Ascending aorta (tissue), 2 donors: ENCODE measurements at regions not wholly inside any gene's neighbourhood (a gene's known extent, or its start where the extent isn't known, plus 50 kb on each side); places are given as distances from the start of the nearest gene placed in this dataset.

Source experiments
- DNase-seq, 2 donors: peaks; one replicate each; pipeline ENCODE4 v3.0.0-alpha.2; 2019; ENCODE audit warnings: low spot score in 2 of 2
- H3K27ac ChIP-seq, 2 donors: fragments of 200-600 bp; sonication (generic); one replicate each; pipeline ENCODE4 v1.5.1; 2016 to 2017; ENCODE audit warnings: mild to moderate bottlenecking in 1 of 2
- H3K27me3 ChIP-seq: fragments of 200-600 bp; sonication (generic); one replicate; pipeline ENCODE4 v1.5.1; 2017
- H3K36me3 ChIP-seq, 2 donors: fragments of 200-600 bp; sonication (generic); one replicate each; pipeline ENCODE4 v1.5.1; 2016
- H3K4me1 ChIP-seq, 2 donors: fragments of 200-600 bp; sonication (generic); one replicate each; pipeline ENCODE4 v1.5.1; 2016 to 2017; ENCODE audit warnings: mild to moderate bottlenecking in 1 of 2
- H3K4me3 ChIP-seq, 2 donors: fragments of 200-600 bp; sonication (generic); one replicate each; pipeline ENCODE4 v1.5.1; 2016 to 2017; ENCODE audit warnings: mild to moderate bottlenecking in 1 of 2
- H3K9me3 ChIP-seq, 2 donors: fragments of 200-600 bp; sonication (generic); one replicate each; pipeline ENCODE4 v1.5.1; 2016
- intact Hi-C: fragments of 100-400 bp; cut with DNase I; formaldehyde crosslinking; loops from one replicate; pipeline ENCODE4 v1.15.1; 2023
- TF ChIP-seq, protein P1 (sequence below), 3 experiments: fragments of 200-600 bp in 2 of 3; fragments of 450-650 bp in 1 of 3; sonication (generic) in 2 of 3; IDR thresholded peaks; one replicate each; pipeline ENCODE4 v1.5.1; 2016 to 2019; ENCODE audit warnings: antibody characterized with exemption in 3 of 3, mild to moderate bottlenecking in 1 of 3, moderate library complexity in 1 of 3

DNA sequence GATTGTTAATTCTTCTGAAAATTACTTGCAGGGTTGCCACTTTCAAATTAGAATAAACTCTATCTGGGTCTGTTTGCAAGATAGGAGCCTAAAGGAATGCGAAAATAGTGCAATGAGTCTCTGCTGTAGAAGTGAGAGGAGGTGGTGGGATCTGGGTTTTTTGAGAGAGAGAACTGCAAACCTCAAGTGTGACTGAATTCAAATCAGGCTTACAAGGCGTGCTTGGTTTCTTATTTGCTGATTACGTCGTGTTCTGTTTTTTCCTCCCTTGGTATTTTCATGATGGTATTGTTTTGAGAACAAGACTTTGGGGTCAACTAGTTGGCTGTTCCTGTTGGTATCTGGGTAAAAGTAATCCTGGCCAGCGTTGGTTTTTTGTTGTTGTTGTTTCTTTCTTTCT lies 490.9 kb upstream of the CFAP20DC start:
- no peak overlapping the region for H3K4me3 ChIP-seq
- H3K27ac ChIP-seq, result no peak overlapping the region
- H3K36me3 ChIP-seq, result no peaks in the 10 kb centered on the region
- DNase-seq, result no peak
- H3K4me1 ChIP-seq, result no peaks in the 10 kb centered on the region
- intact Hi-C loops, result no loop called here
- no peaks in the 10 kb centered on the region for H3K9me3 ChIP-seq
- no peaks in the 10 kb centered on the region for H3K27me3 ChIP-seq
- TF ChIP-seq, protein P1, sequence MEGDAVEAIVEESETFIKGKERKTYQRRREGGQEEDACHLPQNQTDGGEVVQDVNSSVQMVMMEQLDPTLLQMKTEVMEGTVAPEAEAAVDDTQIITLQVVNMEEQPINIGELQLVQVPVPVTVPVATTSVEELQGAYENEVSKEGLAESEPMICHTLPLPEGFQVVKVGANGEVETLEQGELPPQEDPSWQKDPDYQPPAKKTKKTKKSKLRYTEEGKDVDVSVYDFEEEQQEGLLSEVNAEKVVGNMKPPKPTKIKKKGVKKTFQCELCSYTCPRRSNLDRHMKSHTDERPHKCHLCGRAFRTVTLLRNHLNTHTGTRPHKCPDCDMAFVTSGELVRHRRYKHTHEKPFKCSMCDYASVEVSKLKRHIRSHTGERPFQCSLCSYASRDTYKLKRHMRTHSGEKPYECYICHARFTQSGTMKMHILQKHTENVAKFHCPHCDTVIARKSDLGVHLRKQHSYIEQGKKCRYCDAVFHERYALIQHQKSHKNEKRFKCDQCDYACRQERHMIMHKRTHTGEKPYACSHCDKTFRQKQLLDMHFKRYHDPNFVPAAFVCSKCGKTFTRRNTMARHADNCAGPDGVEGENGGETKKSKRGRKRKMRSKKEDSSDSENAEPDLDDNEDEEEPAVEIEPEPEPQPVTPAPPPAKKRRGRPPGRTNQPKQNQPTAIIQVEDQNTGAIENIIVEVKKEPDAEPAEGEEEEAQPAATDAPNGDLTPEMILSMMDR (IDR thresholded peaks at IDR 0.05), result no peak

DNA sequence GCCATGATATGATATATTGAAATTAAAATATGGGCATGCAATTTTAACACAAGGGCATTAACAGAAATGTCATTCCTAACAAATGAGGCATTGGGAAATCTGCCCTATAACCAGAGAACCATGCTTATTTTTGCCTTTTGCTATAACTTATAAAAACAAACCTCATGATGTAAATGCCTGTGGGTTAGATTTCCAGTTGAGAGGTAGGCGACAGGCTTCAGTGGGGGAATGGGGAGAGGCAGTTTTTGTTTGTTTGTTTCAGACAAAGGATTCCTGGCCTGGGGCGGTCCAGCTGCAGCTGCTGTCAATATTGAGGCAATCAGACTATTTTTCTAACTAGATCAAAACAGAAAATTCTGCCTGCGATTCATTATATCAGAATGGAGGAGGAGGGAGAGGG lies 490.4 kb upstream of the CFAP20DC start:
- no peak overlapping the region for H3K4me3 ChIP-seq
- no peaks in the 10 kb centered on the region for H3K9me3 ChIP-seq
- TF ChIP-seq, protein P1 (IDR thresholded peaks at IDR 0.05), result no peak
- intact Hi-C loops, result no loop called here
- no peak for DNase-seq
- no peaks in the 10 kb centered on the region for H3K27me3 ChIP-seq
- no peak overlapping the region for H3K27ac ChIP-seq
- H3K36me3 ChIP-seq, result no peaks in the 10 kb centered on the region
- no peaks in the 10 kb centered on the region for H3K4me1 ChIP-seq

DNA sequence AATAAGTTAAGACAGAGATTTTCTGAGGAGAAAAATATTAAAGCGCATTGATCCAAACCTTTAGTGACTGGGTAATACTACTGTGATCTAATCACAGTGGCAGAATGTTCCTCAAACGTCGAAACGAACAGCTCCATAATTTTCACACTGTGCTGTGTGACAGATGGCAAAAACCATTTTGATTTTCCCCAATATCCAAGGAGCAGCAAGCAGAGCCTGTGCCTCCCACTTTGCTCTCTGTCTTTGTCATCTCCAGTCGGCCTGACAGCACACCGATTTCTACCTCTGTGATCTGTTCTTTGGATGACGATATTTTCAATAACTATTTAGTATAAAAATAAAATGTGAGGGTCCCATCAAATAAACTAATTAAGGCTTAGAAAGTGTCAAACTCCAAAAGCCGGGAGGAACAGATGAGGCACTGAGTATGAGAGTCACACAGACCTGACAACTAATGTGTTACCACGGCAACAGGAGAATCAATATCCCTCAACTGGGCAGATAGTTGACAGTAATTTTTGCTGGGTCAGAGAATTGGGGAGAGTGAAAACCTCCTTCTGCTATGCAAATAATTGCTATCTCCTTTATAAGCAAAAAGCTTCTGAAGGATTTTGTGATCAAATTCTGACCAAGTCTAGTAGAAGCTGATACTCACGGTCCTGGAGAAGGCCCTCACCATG lies 489.1 kb upstream of the CFAP20DC start:
- Histone ChIP-seq H3K9me3 (no peaks in the 10 kb centered on the region), H3K27ac (no peak overlapping the region), H3K27me3 (no peaks in the 10 kb centered on the region), H3K4me3 (no peak overlapping the region), H3K4me1 (no peaks in the 10 kb centered on the region), H3K36me3 (no peaks in the 10 kb centered on the region)
- TF ChIP-seq, protein P1 (IDR thresholded peaks at IDR 0.05), result no peak
- DNase-seq, result no peak
- intact Hi-C loops, result no loop called here

DNA sequence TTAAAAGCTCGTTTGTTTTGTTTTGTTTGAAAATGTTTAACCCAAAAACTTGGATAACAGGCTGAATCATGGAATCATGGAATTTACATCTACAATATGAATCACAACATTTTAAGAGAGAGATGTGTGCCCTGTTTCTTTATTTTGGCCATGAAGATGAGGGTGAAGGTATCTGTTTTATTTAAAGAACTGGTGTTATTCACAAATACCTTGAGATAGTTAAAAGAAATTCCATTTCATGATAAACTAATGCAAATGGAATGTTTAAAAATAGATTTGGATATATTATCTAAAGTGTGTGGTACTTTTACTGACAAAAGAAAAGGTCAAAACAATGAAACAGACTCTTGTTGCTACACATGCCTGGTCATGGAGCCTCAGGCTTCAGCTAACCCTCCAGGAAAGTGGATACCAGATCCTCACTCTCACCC lies 486.0 kb upstream of the CFAP20DC start:
- Histone ChIP-seq H3K27me3 (no peaks in the 10 kb centered on the region), H3K27ac (no peak overlapping the region), H3K4me1 (no peaks in the 10 kb centered on the region), H3K36me3 (no peaks in the 10 kb centered on the region), H3K4me3 (no peak overlapping the region), H3K9me3 (no peaks in the 10 kb centered on the region)
- intact Hi-C loops, result no loop called here
- TF ChIP-seq, protein P1 (IDR thresholded peaks at IDR 0.05), result no peak
- no peak for DNase-seq

DNA sequence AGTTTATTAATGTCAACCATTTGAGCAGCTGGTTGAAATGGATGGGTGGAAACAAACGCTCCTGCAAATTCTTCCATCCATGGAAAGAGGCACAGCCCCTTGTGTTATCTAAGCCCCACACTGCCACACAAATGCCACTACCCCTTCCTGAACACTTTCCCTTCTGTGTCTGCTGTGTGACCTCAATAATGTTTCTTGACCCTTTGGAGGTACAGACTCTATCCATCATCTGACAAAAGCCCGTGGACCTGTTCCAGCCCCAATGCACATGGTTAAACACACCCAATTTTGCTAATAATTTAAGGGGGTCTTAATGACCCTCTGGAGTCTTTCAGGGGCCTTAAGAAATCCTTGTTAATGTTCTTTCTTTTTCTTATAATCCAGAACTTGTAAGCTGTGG lies 482.2 kb upstream of the CFAP20DC start:
- DNase-seq, result no peak
- H3K36me3 ChIP-seq, result no peaks in the 10 kb centered on the region
- intact Hi-C loops, result no loop called here
- TF ChIP-seq, protein P1 (IDR thresholded peaks at IDR 0.05), result no peak
- no peak overlapping the region for H3K27ac ChIP-seq
- H3K9me3 ChIP-seq, result no peaks in the 10 kb centered on the region
- H3K4me1 ChIP-seq, result no peaks in the 10 kb centered on the region
- no peak overlapping the region for H3K4me3 ChIP-seq
- H3K27me3 ChIP-seq, result no peaks in the 10 kb centered on the region
